Testis (tissue), 2 donors: ENCODE measurements at regions not wholly inside any gene's neighbourhood (a gene's known extent, or its start where the extent isn't known, plus 50 kb on each side); places are given as distances from the start of the nearest gene placed in this dataset.

Experiments
- CTCF ChIP-seq, 3 experiments: fragments of 450-650 bp in 2 of 3; fragments of 200-600 bp in 1 of 3; sonication (generic) in 1 of 3; IDR thresholded peaks; one replicate each; pipeline ENCODE4 v1.5.1; 2016 to 2019; ENCODE audit warnings: antibody characterized with exemption in 3 of 3, mild to moderate bottlenecking in 2 of 3, moderate library complexity in 1 of 3
- POLR2A ChIP-seq: fragments of 450-650 bp; IDR thresholded peaks from one replicate; pipeline ENCODE4 v1.6.1; 2017; ENCODE audit warnings: antibody characterized with exemption, mild to moderate bottlenecking, moderate library complexity

- TF ChIP-seq CTCF (IDR thresholded peaks at IDR 0.05): no peak
- no peak for TF ChIP-seq POLR2A
Observed at GRCh38 chr1:232222614-232223013, 407.3 kb downstream of the SIPA1L2 start.
